ENCODE measurements at regions not wholly inside any gene's neighbourhood (a gene's known extent, or its start where the extent isn't known, plus 50 kb on each side); places are given as distances from the start of the nearest gene placed in this dataset.
"Not testable (repeated sequence)": the region's sequence is repeated elsewhere in the genome, so short reads cannot be mapped to it uniquely, and the experiment has no call there.

GRCh38 chr14:28300356-28300755 lies 466.2 kb upstream of the FOXG1 start:
- no peak for ATAC-seq
- intact Hi-C loops (cut with DNase I), result no loop called here
- DNase-seq, result no peak

GRCh38 chr14:28301179-28301578 lies 465.4 kb upstream of the FOXG1 start:
- intact Hi-C loops (cut with DNase I), result no loop called here
- DNase-seq (no peak), ATAC-seq (no peak)

GRCh38 chr14:28303248-28303647 lies 463.3 kb upstream of the FOXG1 start:
- intact Hi-C loops (cut with DNase I), result no loop called here
- ATAC-seq, result no peak

GRCh38 chr14:28305938-28306337 lies 460.6 kb upstream of the FOXG1 start:
- DNase-seq (no peak), ATAC-seq (no peak)
- intact Hi-C loops (cut with DNase I), result no loop called here

More at GRCh38 chr14:28303248-28303647, 463.3 kb upstream of the FOXG1 start:
- no peak for DNase-seq

- ATAC-seq (no peak), DNase-seq (no peak)
- intact Hi-C loops (cut with DNase I), result no loop called here
Measured at GRCh38 chr14:28307506-28307905, 459.1 kb upstream of the FOXG1 start.

- intact Hi-C loops (cut with DNase I), result no loop called here
- DNase-seq (no peak), ATAC-seq (no peak)
Measured at GRCh38 chr14:28308734-28309133, 457.9 kb upstream of the FOXG1 start.

GRCh38 chr14:28317890-28318675 lies 448.5 kb upstream of the FOXG1 start:
- DNase-seq; ATAC-seq; intact Hi-C loops (cut with DNase I): not testable (repeated sequence)

- ATAC-seq (no peak), DNase-seq (no peak)
- intact Hi-C loops (cut with DNase I), result no loop called here
Measured at GRCh38 chr14:28321475-28322244, 444.9 kb upstream of the FOXG1 start.

GRCh38 chr14:28323366-28323765 lies 443.2 kb upstream of the FOXG1 start:
- no peak for ATAC-seq
- intact Hi-C loops (cut with DNase I), result no loop called here

GRCh38 chr14:28323951-28324741 lies 442.4 kb upstream of the FOXG1 start:
- no peak for ATAC-seq
- intact Hi-C loops (cut with DNase I), result no loop called here
- no peak for DNase-seq

More at GRCh38 chr14:28323366-28323765, 443.2 kb upstream of the FOXG1 start:
- DNase-seq, result no peak

GRCh38 chr14:28340816-28341215 lies 425.8 kb upstream of the FOXG1 start:
- intact Hi-C loops (cut with DNase I), result no loop called here
- DNase-seq (no peak), ATAC-seq (no peak)

GRCh38 chr14:28344381-28344780 lies 422.2 kb upstream of the FOXG1 start:
- ATAC-seq, result no peak
- DNase-seq, result no peak
- intact Hi-C loops (cut with DNase I), result no loop called here

- intact Hi-C loops (cut with DNase I), result no loop called here
- DNase-seq (no peak), ATAC-seq (no peak)
Measured at GRCh38 chr14:28348797-28349196, 417.8 kb upstream of the FOXG1 start.

GRCh38 chr14:28356819-28357218 lies 409.8 kb upstream of the FOXG1 start:
- no peak for ATAC-seq
- DNase-seq, result no peak
- intact Hi-C loops (cut with DNase I), result no loop called here

- intact Hi-C loops (cut with DNase I), result no loop called here
- no peak for DNase-seq
- ATAC-seq, result no peak
Measured at GRCh38 chr14:28361486-28361885, 405.1 kb upstream of the FOXG1 start.

- intact Hi-C loops (cut with DNase I), result no loop called here
- ATAC-seq, result no peak
- no peak for DNase-seq
Measured at GRCh38 chr14:28365510-28365909, 401.1 kb upstream of the FOXG1 start.

GRCh38 chr14:28373721-28374120 lies 392.9 kb upstream of the FOXG1 start:
- DNase-seq (no peak), ATAC-seq (no peak)
- intact Hi-C loops (cut with DNase I), result no loop called here

GRCh38 chr14:28375295-28375694 lies 391.3 kb upstream of the FOXG1 start:
- intact Hi-C loops (cut with DNase I), result no loop called here
- DNase-seq (no peak), ATAC-seq (no peak)

GRCh38 chr14:28381656-28382055 lies 384.9 kb upstream of the FOXG1 start:
- no peak for DNase-seq
- ATAC-seq, result no peak
- intact Hi-C loops (cut with DNase I), result no loop called here

Measured in left cardiac atrium (tissue), 4 donors.